ENCODE measurements at regions not wholly inside any gene's neighbourhood (a gene's known extent, or its start where the extent isn't known, plus 50 kb on each side); places are given as distances from the start of the nearest gene placed in this dataset.

DNA sequence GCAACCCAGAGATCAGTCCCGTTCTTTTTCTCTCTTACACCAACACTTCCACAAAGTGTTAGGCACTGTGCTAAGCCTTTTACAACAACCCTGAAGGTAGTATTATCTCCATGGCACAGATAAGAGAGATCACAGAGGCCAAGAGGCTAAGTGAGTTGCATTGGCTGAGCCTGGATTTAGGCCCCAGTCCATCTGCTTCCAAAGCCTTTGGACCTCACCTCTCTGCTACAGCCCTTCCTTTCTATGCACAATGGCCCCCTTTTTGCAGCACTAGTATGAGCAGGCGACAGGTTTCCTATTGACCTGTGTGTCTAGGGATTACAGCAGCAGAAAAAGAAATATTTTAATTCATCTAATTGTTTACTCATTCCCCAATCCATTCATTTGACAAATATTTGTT lies 76.2 kb downstream of the CRYGS start:
- TF ChIP-seq CTCF (IDR thresholded peaks at IDR 0.05; ENCODE audit: extremely low read depth in 1 of 2, insufficient read depth in 1 of 2, low read depth in 1 of 2, low read length in 2 of 2) (no peak), JUN (IDR thresholded peaks at IDR 0.05; ENCODE audit: borderline replicate concordance, insufficient read depth, insufficient read length, low read depth) (no peak), POLR2A (IDR thresholded peaks at IDR 0.05; ENCODE audit: low read depth, low read length) (no peak), POLR2AphosphoS5 (IDR thresholded peaks at IDR 0.05; ENCODE audit: insufficient read depth, low read depth, low read length) (no peak), MAX (IDR thresholded peaks at IDR 0.05; ENCODE audit: insufficient read depth, insufficient read length) (no peak), FOS (IDR thresholded peaks at IDR 0.05; ENCODE audit: borderline replicate concordance, insufficient read depth, low read length) (no peak), EZH2 (IDR thresholded peaks at IDR 0.05; ENCODE audit: borderline replicate concordance, low read depth, low read length, severe bottlenecking) (no peak), GATA2 (IDR thresholded peaks at IDR 0.05; ENCODE audit: insufficient read depth, insufficient read length, low read depth, low read length) (no peak)
